Spleen (tissue), 7 donors: ENCODE measurements at regions not wholly inside any gene's neighbourhood (a gene's known extent, or its start where the extent isn't known, plus 50 kb on each side); places are given as distances from the start of the nearest gene placed in this dataset.
"Not testable (repeated sequence)": the region's sequence is repeated elsewhere in the genome, so short reads cannot be mapped to it uniquely, and the experiment has no call there.

Experiments
- CTCF ChIP-seq, 11 experiments: fragments of 200-600 bp in 7 of 11; fragments of 450-650 bp in 4 of 11; sonication (generic) in 4 of 11; IDR thresholded peaks in 8 of 11; conservative IDR thresholded peaks in 3 of 11; 1 replicate in 7 of 11; 2 replicates in 4 of 11; pipeline versions ENCODE4 v1.4.0 to v1.8.0; 2016 to 2021; ENCODE audit warnings: antibody characterized with exemption in 11 of 11, inconsistent platforms in 4 of 11, mild to moderate bottlenecking in 1 of 11
- POLR2A ChIP-seq, 3 donors: fragments of 450-650 bp; IDR thresholded peaks; one replicate each; pipeline ENCODE4 v1.5.1; 2017; ENCODE audit warnings: antibody characterized with exemption in 3 of 3, mild to moderate bottlenecking in 1 of 3
- POLR2AphosphoS5 ChIP-seq, 3 donors: sonication (generic); formaldehyde crosslinking; IDR thresholded peaks; one replicate each; pipeline ENCODE4 v1.5.1; 2017; ENCODE audit warnings: antibody characterized with exemption in 3 of 3
- donor health status: DM: no; HTN: no; CAD: no; lungs with moderate emphysema.
- donor health status: DM: no; HTN: no; CAD: no.
- donor health status: DM: no; HTN: no; CAD: no.

DNA sequence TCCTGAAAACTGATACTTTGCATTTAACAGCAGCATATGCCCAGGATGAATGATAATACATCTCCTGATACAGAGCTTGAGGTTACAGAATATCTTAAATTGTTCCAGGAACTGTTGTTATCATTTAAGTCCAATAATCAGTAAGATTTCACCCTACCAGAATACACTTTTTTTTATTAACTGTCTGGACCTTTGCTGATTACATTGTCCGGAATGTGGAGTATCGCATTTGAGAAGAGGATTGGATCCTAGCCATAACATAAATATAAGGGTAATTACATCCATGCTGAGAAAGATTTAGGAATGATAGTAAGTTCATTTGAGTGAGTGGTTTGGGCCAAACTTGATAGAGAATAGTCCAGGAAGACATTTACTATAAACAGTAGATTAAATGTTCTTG, 112.2 kb upstream of the FBXO28 start:
- TF ChIP-seq POLR2A (IDR thresholded peaks at IDR 0.05); CTCF (IDR thresholded peaks at IDR 0.05 in 8 of 11, conservative IDR thresholded peaks at IDR 0.05 in 3 of 11); POLR2AphosphoS5 (IDR thresholded peaks at IDR 0.05): not testable (repeated sequence)
